ENCODE measurements at regions not wholly inside any gene's neighbourhood (a gene's known extent, or its start where the extent isn't known, plus 50 kb on each side); places are given as distances from the start of the nearest gene placed in this dataset.

DNA sequence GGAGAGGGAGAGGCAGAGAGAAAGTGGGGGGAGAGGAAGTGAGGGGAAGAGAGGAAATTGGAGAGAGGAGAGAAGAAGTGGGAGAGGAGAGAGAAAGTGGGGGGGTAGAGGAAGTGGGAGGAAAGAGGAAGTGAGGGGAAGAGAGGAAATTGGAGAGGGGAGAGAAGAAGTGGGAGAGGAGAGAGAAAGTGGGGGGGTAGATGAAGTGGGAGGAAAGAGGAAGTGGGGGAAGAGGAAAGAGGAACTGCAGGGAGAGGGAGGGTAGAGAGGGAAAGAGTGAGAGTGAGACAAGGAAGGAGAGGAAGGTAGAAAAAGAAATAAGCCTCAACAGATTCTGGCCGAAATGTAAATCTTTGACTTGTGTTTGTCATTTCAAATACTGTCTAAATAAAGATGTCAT is 146.6 kb downstream of the KLF12 start:
- TF ChIP-seq POLR2A (IDR thresholded peaks at IDR 0.05) (no peak), EP300 (IDR thresholded peaks at IDR 0.05) (no peak)
- TF ChIP-seq, protein P1, sequence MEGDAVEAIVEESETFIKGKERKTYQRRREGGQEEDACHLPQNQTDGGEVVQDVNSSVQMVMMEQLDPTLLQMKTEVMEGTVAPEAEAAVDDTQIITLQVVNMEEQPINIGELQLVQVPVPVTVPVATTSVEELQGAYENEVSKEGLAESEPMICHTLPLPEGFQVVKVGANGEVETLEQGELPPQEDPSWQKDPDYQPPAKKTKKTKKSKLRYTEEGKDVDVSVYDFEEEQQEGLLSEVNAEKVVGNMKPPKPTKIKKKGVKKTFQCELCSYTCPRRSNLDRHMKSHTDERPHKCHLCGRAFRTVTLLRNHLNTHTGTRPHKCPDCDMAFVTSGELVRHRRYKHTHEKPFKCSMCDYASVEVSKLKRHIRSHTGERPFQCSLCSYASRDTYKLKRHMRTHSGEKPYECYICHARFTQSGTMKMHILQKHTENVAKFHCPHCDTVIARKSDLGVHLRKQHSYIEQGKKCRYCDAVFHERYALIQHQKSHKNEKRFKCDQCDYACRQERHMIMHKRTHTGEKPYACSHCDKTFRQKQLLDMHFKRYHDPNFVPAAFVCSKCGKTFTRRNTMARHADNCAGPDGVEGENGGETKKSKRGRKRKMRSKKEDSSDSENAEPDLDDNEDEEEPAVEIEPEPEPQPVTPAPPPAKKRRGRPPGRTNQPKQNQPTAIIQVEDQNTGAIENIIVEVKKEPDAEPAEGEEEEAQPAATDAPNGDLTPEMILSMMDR (IDR thresholded peaks at IDR 0.05): no peak

DNA sequence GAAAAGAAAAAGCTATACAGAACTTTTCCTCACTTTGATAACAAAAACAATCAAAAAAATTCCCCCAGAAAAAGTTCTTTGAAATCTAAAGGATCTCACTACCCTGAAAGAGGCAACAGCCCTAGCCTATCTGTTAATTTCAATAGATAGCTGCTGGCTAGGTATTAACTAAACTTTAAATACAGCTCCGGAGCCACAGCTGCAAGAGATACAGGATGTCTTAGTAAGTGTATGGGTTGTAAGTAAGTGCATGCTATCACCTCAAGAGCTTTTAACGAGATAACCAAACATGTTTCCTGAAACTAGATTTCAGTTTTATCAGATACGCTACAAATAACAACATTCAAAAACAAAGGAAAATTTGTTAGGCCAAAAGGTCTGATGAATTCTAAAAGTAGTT is 148.4 kb downstream of the KLF12 start:
- Histone ChIP-seq H3K27ac (no peak overlapping the region), H3K27me3 (no peaks in the 10 kb centered on the region), H3K4me1 (no peaks in the 10 kb centered on the region), H3K9me3 (no peaks in the 10 kb centered on the region), H3K4me3 (no peak overlapping the region), H3K36me3 (peaks cover 0 to 4% (median 0%) of the 10 kb centered on the region in 3 donors)
- DNase-seq (ENCODE audit: low spot score in 2 of 2): no peak
- TF ChIP-seq, protein P1 (IDR thresholded peaks at IDR 0.05): no peak
- TF ChIP-seq POLR2A (IDR thresholded peaks at IDR 0.05) (no peak), EP300 (IDR thresholded peaks at IDR 0.05) (no peak)
- 74 to 76% methylated on average over 3 of the region's 3 CpGs for WGBS, 2 donors

More for the DNA sequence above, 146.6 kb downstream of the KLF12 start:
- no peak for DNase-seq (ENCODE audit: low spot score in 2 of 2)
- H3K4me3 ChIP-seq: no peak overlapping the region
- H3K36me3 ChIP-seq: peaks cover 0 to 7% (median 0%) of the 10 kb centered on the region in 3 donors
- H3K4me1 ChIP-seq: no peaks in the 10 kb centered on the region
- WGBS, 2 donors: 92 to 95% methylated on average over 1 of the region's 1 CpG
- H3K27me3 ChIP-seq: no peaks in the 10 kb centered on the region
- no peaks in the 10 kb centered on the region for H3K9me3 ChIP-seq
- no peak overlapping the region for H3K27ac ChIP-seq

DNA sequence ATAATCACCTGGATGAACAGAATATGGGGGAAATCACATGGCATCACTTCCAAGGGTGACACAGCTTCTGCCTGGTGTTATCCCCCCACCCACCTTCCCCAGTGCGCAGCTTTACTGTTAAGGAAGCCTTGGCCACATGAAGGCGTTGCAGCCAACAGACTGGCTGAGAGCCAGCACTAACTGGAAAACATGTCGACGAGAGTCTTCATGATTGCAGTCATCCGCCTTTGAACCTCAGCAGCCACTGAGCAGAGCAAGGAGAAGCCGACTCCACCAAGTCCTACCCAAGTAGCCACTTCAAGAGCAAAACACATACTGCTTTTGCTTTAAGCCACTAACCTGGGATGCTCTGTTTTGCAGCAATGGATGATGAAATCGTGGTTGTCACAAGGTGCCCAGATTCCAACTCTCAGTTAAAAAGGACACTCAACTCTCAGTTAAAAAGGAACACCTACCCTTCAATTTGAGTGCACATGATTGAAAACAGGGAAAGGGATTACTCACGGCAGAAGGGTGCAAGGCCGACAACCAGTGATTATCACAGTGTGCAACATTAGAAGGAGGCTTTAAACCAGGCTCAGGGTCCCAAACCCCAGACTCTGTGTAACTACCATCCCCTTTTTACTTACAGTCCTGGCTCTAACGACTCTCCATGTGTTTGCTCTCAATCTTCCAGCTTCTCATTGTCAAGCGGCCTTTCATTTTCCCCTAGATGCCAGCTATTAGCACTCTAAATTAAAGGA is 149.1 kb downstream of the KLF12 start:
- no peak for DNase-seq (ENCODE audit: low spot score in 2 of 2)
- H3K9me3 ChIP-seq: no peaks in the 10 kb centered on the region
- TF ChIP-seq POLR2A (IDR thresholded peaks at IDR 0.05) (no peak), EP300 (IDR thresholded peaks at IDR 0.05) (no peak)
- TF ChIP-seq, protein P1 (IDR thresholded peaks at IDR 0.05): no peak
- H3K27ac ChIP-seq: no peak overlapping the region
- no peaks in the 10 kb centered on the region for H3K4me1 ChIP-seq
- 72 to 78% methylated on average over 11 of the region's 11 CpGs for WGBS, 2 donors
- no peaks in the 10 kb centered on the region for H3K27me3 ChIP-seq
- H3K36me3 ChIP-seq: peaks cover 0 to 4% (median 0%) of the 10 kb centered on the region in 3 donors
- no peak overlapping the region for H3K4me3 ChIP-seq

DNA sequence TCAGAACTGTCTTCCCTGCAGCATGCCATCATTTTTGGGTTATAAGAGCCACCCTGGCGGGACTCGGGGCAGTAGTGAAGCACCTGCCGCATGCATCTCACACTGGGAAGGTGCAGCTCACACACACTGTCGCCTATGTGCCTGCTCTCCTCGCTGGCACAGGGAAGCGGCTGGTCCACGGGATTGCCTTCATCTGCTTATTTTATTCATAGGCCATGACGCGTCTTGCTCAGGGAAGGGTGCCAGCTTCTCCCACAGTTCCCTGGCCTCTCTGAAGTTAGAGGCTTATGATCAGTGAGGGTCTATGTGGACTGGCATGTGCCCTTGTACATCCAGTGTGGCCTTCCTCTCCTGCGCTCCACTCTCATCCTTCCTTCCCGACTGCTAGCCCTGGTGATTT is 150.0 kb downstream of the KLF12 start:
- Histone ChIP-seq H3K4me3 (no peak overlapping the region), H3K4me1 (no peaks in the 10 kb centered on the region), H3K36me3 (peaks cover 0 to 4% (median 0%) of the 10 kb centered on the region in 3 donors), H3K27ac (no peak overlapping the region), H3K9me3 (no peaks in the 10 kb centered on the region), H3K27me3 (no peaks in the 10 kb centered on the region)
- 87 to 88% methylated on average over 11 of the region's 11 CpGs for WGBS, 2 donors
- TF ChIP-seq, protein P1 (IDR thresholded peaks at IDR 0.05): no peak
- no peak for TF ChIP-seq EP300 (IDR thresholded peaks at IDR 0.05)
- TF ChIP-seq POLR2A (IDR thresholded peaks at IDR 0.05): no peak
- no peak for DNase-seq (ENCODE audit: low spot score in 2 of 2)

DNA sequence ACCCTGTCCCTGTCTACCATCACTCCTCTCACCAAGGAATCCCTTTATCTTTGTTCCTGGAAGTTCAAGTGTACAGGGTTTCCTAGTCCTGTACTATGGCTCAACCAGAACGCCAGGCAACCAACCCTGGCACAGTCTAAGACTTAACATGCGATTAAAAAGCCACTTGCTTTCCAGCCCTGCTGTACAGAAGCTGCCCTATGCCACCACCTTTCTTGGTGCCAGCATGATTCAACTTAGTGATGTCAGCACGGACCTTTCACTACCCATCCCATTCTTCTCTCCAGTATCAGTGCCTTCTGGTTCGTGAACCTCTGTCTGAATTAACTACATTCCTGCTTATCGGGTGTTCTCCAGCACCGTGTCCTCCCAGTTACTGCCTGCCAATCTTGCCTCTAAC is 151.1 kb downstream of the KLF12 start:
- Histone ChIP-seq H3K9me3 (no peaks in the 10 kb centered on the region), H3K27ac (no peak overlapping the region), H3K4me1 (no peaks in the 10 kb centered on the region), H3K27me3 (no peaks in the 10 kb centered on the region), H3K4me3 (no peak overlapping the region), H3K36me3 (peaks cover 0 to 4% (median 0%) of the 10 kb centered on the region in 3 donors)
- no peak for TF ChIP-seq POLR2A (IDR thresholded peaks at IDR 0.05)
- TF ChIP-seq, protein P1 (IDR thresholded peaks at IDR 0.05): no peak
- no peak for TF ChIP-seq EP300 (IDR thresholded peaks at IDR 0.05)
- DNase-seq (ENCODE audit: low spot score in 2 of 2): no peak
- WGBS, 2 donors: 80 to 83% methylated on average over 6 of the region's 6 CpGs
